BLaER1 (cell line): ENCODE measurements at regions not wholly inside any gene's neighbourhood (a gene's known extent, or its start where the extent isn't known, plus 50 kb on each side); places are given as distances from the start of the nearest gene placed in this dataset.

Experiments used
- H3K27ac ChIP-seq: shearing (Covaris generic); formaldehyde crosslinking; 2 replicates; pipeline ENCODE4 v1.8.1; 2022
- H3K27me3 ChIP-seq: shearing (Covaris generic); formaldehyde crosslinking; 2 replicates; pipeline ENCODE4 v1.8.1; 2022
- H3K36me3 ChIP-seq: shearing (Covaris generic); formaldehyde crosslinking; 2 replicates; pipeline ENCODE4 v1.8.1; 2022
- H3K4me1 ChIP-seq: shearing (Covaris generic); formaldehyde crosslinking; 2 replicates; pipeline ENCODE4 v1.8.1; 2022
- H3K4me2 ChIP-seq: shearing (Covaris generic); formaldehyde crosslinking; 2 replicates; pipeline ENCODE4 v1.8.1; 2022
- H3K4me3 ChIP-seq: shearing (Covaris generic); formaldehyde crosslinking; 2 replicates; pipeline ENCODE4 v1.8.1; 2022
- H3K9ac ChIP-seq: shearing (Covaris generic); formaldehyde crosslinking; 2 replicates; pipeline ENCODE4 v1.8.1; 2022
- H3K9me3 ChIP-seq: shearing (Covaris generic); formaldehyde crosslinking; 2 replicates; pipeline ENCODE4 v1.8.1; 2022
- H4K20me1 ChIP-seq: shearing (Covaris generic); formaldehyde crosslinking; 2 replicates; pipeline ENCODE4 v1.8.1; 2022
- Cebpa-rat ChIP-seq: shearing (Covaris generic); IDR thresholded peaks from 2 replicates; pipeline ENCODE4 v1.8.1; 2022

DNA sequence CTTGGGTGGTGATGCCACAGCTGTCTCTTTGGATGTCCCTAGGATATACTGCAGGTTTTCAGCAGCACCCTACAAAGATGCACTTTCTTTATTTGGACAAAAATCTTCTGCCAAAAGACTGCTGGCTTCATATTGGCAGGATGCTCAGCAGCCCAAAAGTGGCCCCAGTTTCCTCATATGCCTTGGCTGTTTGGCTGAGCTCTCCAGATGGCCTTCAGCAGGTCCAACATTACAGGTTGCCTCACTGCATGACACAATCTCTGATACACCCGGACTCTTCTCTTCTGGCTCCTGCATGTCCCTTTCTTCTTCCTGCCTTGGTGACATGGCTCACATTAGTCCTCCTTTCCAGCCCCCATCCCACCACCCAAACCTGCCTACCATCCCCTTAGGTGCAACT is 323.7 kb upstream of the CDH4 start:
- no peaks in the 10 kb centered on the region for H4K20me1 ChIP-seq
- no peak overlapping the region for H3K4me3 ChIP-seq
- H3K4me1 ChIP-seq: no peaks in the 10 kb centered on the region
- no peak overlapping the region for H3K27ac ChIP-seq
- H3K36me3 ChIP-seq: no peaks in the 10 kb centered on the region
- no peaks in the 10 kb centered on the region for H3K27me3 ChIP-seq
- no peaks in the 10 kb centered on the region for H3K9me3 ChIP-seq
- no peak overlapping the region for H3K4me2 ChIP-seq
- no peak for TF ChIP-seq Cebpa-rat
- no peak overlapping the region for H3K9ac ChIP-seq

- Histone ChIP-seq H3K36me3 (no peaks in the 10 kb centered on the region), H3K27me3 (no peaks in the 10 kb centered on the region), H3K27ac (no peak overlapping the region), H4K20me1 (no peaks in the 10 kb centered on the region), H3K9me3 (no peaks in the 10 kb centered on the region), H3K4me2 (no peak overlapping the region), H3K4me1 (no peaks in the 10 kb centered on the region), H3K9ac (no peak overlapping the region), H3K4me3 (no peak overlapping the region)
- TF ChIP-seq Cebpa-rat: 0 out of 2 replicates have a peak, but pooled peaks have one; percentile 17
Measured at GRCh38 chr20:60930023-60930790, 321.9 kb upstream of the CDH4 start.

- H3K4me2 ChIP-seq: no peak overlapping the region
- H4K20me1 ChIP-seq: no peaks in the 10 kb centered on the region
- H3K4me3 ChIP-seq: no peak overlapping the region
- no peaks in the 10 kb centered on the region for H3K9me3 ChIP-seq
- H3K4me1 ChIP-seq: no peaks in the 10 kb centered on the region
- H3K27me3 ChIP-seq: no peaks in the 10 kb centered on the region
- H3K9ac ChIP-seq: no peak overlapping the region
- H3K27ac ChIP-seq: no peak overlapping the region
- H3K36me3 ChIP-seq: no peaks in the 10 kb centered on the region
- no peak for TF ChIP-seq Cebpa-rat
Measured at GRCh38 chr20:60931696-60932095, 320.4 kb upstream of the CDH4 start.

DNA sequence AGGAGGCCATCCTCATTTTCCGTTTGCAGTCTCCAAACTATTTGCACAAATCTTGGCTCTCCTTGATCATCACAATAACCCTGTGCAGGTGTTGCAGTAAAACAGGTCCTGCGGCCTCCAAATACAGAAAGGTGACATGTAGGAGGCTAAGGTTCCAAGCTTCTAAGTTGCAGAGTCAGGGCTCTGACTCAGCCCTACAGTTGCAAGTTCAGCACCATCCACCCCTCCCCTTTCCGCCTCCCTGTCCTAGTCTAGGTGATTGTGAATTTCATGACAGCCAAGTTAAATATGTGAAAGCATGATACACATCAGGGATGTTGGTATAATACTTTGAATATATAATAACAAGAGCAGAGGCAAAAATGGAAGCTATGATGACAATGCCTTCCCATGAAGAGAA is 317.3 kb upstream of the CDH4 start:
- no peaks in the 10 kb centered on the region for H3K27me3 ChIP-seq
- H3K27ac ChIP-seq: no peak overlapping the region
- no peaks in the 10 kb centered on the region for H3K9me3 ChIP-seq
- no peak overlapping the region for H3K4me2 ChIP-seq
- TF ChIP-seq Cebpa-rat: no peak
- peaks cover 8% of the 10 kb centered on the region; the same call in 1 of the 2 replicates for H3K4me1 ChIP-seq
- H4K20me1 ChIP-seq: no peaks in the 10 kb centered on the region
- no peaks in the 10 kb centered on the region for H3K36me3 ChIP-seq
- no peak overlapping the region for H3K4me3 ChIP-seq
- no peak overlapping the region for H3K9ac ChIP-seq

GRCh38 chr20:60935971-60936370 is 316.1 kb upstream of the CDH4 start:
- H3K9ac ChIP-seq: no peak overlapping the region

DNA sequence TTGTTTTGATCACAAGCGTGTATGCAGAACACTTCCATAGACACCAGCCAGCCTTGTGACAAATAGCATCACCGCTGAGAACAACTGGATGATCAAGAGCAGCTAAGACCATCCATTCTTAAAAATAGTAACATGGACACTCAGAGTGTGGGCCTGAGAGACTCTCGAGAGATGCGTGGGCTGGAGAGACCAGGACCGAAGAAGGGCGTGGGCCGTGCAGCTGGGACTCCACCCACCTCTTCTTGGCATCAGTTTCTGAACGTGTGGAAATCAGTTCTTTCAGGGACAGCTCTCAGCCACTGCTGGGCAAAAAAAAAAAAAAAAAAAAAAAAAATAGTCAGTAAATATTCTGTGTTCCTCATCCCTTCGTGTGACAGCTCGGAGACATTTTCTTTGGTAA is 314.5 kb upstream of the CDH4 start:
- Histone ChIP-seq H3K27ac (no peak overlapping the region), H4K20me1 (no peaks in the 10 kb centered on the region), H3K9me3 (no peaks in the 10 kb centered on the region), H3K27me3 (no peaks in the 10 kb centered on the region), H3K36me3 (no peaks in the 10 kb centered on the region), H3K4me1 (peaks cover 8% of the 10 kb centered on the region; the same call in 1 of the 2 replicates), H3K9ac (no peak overlapping the region), H3K4me2 (no peak overlapping the region), H3K4me3 (no peak overlapping the region)
- no peak for TF ChIP-seq Cebpa-rat

More at GRCh38 chr20:60935971-60936370, 316.1 kb upstream of the CDH4 start:
- H3K4me1 ChIP-seq: peaks cover 8% of the 10 kb centered on the region; the same call in 1 of the 2 replicates
- H3K36me3 ChIP-seq: no peaks in the 10 kb centered on the region
- no peak overlapping the region for H3K4me2 ChIP-seq
- no peaks in the 10 kb centered on the region for H3K9me3 ChIP-seq
- TF ChIP-seq Cebpa-rat: no peak
- no peaks in the 10 kb centered on the region for H4K20me1 ChIP-seq
- no peak overlapping the region for H3K27ac ChIP-seq
- H3K4me3 ChIP-seq: no peak overlapping the region
- H3K27me3 ChIP-seq: no peaks in the 10 kb centered on the region

- no peaks in the 10 kb centered on the region for H3K36me3 ChIP-seq
- H3K9ac ChIP-seq: no peak overlapping the region
- H3K27ac ChIP-seq: no peak overlapping the region
- peaks cover 8% of the 10 kb centered on the region; the same call in 1 of the 2 replicates for H3K4me1 ChIP-seq
- TF ChIP-seq Cebpa-rat: no peak
- no peaks in the 10 kb centered on the region for H3K9me3 ChIP-seq
- no peaks in the 10 kb centered on the region for H3K27me3 ChIP-seq
- H4K20me1 ChIP-seq: no peaks in the 10 kb centered on the region
- no peak overlapping the region for H3K4me2 ChIP-seq
- no peak overlapping the region for H3K4me3 ChIP-seq
Measured at GRCh38 chr20:60941379-60941778, 310.7 kb upstream of the CDH4 start.

GRCh38 chr20:60947819-60948218 is 304.2 kb upstream of the CDH4 start:
- Histone ChIP-seq H4K20me1 (no peaks in the 10 kb centered on the region), H3K36me3 (no peaks in the 10 kb centered on the region), H3K4me2 (no peak overlapping the region), H3K27ac (no peak overlapping the region), H3K4me3 (no peak overlapping the region), H3K9me3 (no peaks in the 10 kb centered on the region), H3K9ac (no peak overlapping the region), H3K27me3 (no peaks in the 10 kb centered on the region), H3K4me1 (peaks cover 7% of the 10 kb centered on the region)
- no peak for TF ChIP-seq Cebpa-rat

DNA sequence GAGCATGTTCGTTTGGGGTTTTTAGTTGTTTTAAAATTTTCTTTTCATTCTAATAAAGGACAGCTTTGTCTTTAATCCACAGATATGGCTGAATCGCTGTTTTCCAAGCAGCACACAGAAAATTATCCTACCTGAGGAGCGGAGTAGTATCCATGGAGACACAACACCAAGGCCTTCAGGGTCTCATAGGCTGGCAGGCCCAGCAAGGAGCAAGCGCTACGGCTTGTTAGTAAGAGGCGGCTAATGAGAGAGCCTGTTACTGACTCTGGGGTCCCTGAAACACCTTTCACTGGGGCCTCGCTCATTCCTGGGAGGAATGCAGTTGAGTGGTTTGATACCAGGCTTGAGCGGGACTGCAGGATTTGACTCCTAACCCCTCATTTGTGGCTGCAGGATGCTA is 303.8 kb upstream of the CDH4 start:
- H3K9ac ChIP-seq: no peak overlapping the region
- no peak overlapping the region for H3K4me3 ChIP-seq
- H4K20me1 ChIP-seq: no peaks in the 10 kb centered on the region
- H3K27ac ChIP-seq: no peak overlapping the region
- no peak for TF ChIP-seq Cebpa-rat
- no peaks in the 10 kb centered on the region for H3K9me3 ChIP-seq
- no peaks in the 10 kb centered on the region for H3K36me3 ChIP-seq
- H3K27me3 ChIP-seq: no peaks in the 10 kb centered on the region
- H3K4me1 ChIP-seq: peaks cover 7% of the 10 kb centered on the region
- H3K4me2 ChIP-seq: no peak overlapping the region

DNA sequence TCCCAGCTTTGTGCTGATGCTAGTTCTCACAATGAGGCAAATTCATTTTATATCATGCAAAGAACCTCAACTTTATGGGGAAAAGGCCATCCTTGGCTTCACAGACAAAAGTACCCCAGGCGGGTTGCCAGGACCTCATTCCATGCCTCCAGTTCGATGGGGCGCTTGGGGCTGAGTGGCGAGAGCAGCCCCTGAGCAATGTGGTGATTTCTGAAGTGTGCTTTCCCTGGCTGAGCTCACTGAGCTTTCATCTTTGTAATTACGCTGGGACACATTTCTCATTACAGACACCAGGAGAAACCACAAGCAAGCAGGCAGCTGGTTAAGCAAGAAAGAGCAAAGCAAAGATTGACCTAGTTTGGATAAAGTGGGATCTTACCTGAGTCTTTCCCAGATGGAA is 301.5 kb upstream of the CDH4 start:
- H3K4me2 ChIP-seq: no peak overlapping the region
- no peak for TF ChIP-seq Cebpa-rat
- H3K4me3 ChIP-seq: no peak overlapping the region
- peaks cover 7% of the 10 kb centered on the region for H3K4me1 ChIP-seq
- H3K27me3 ChIP-seq: no peaks in the 10 kb centered on the region
- H3K27ac ChIP-seq: no peak overlapping the region
- no peaks in the 10 kb centered on the region for H3K36me3 ChIP-seq
- H3K9ac ChIP-seq: no peak overlapping the region
- no peaks in the 10 kb centered on the region for H3K9me3 ChIP-seq
- H4K20me1 ChIP-seq: no peaks in the 10 kb centered on the region
